Activated CD8-positive, alpha-beta memory T cell treated with anti-CD3 and anti-CD28 coated beads for 1 hour (primary cell): ENCODE measurements at regions not wholly inside any gene's neighbourhood (a gene's known extent, or its start where the extent isn't known, plus 50 kb on each side); places are given as distances from the start of the nearest gene placed in this dataset.
"Not testable (repeated sequence)": the region's sequence is repeated elsewhere in the genome, so short reads cannot be mapped to it uniquely, and the experiment has no call there.

ENCODE experiments used
- DNase-seq, 2 donors: peaks; one replicate each; pipeline ENCODE4 v3.0.0-alpha.2; 2020; ENCODE audit warnings: low read depth in 1 of 2; ENCODE audit errors: extremely low read depth in 1 of 2

DNA sequence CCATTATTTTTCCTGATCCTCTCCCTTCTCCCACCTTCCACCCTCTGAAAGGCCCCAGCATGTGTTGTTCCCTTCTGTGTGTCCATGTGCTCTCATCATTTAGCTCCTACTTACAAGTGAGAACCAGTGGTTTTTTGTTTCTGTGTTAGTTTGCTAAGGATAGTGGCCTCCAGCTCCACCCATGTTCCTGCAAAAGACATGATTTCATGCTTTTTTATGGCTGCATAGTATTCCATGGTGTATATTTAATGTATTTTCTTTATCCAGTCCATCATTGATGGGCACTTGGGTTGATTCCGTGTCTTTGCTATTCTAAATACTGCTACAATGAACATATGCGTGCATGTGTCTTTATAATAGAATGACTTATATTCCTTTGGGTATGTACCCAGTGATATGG, 89.4 kb upstream of the C1orf174 start:
- DNase-seq = no peak

DNA sequence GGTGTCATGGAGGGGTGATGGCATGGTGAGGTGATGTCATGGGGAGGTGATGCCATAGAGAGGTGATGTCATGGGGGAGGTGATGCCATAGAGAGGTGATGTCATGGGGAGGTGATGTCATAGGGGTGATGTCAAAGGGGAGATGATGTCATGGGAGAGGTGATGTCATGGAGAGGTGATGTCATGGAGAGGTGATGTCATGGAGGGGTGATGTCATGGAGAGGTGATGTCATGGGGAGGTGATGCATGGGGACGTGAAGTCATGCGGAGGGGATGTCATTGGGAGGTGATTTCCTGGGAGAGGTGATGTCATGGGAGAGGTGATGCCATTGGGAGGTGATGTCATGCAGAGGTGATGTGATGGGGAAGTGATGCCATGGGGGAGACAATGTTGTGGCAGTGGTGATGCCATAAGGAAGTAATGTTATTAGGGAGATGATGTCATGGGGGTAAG, 92.1 kb upstream of the C1orf174 start:
- DNase-seq = no peak

DNA sequence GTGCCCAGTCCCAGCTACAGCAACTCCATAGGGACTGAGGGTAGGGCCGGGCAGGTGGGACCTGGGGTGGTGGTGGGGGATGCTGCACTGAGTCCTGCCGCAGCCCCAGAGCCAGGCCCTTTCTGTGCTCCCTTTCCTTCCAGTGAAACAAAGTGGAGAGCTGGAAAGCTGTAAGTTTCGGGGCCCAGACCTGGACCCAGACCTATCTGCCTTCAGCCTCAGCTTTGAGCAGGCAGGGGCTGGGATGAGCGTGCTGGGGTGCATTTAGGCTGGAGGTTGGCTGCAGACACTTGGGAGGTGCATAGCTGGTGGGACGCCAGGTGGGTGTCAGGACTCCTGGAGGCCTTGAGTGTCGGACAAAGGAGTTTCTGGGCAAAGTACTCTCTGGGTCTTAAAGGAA, 92.7 kb upstream of the C1orf174 start:
- no peak for DNase-seq

DNA sequence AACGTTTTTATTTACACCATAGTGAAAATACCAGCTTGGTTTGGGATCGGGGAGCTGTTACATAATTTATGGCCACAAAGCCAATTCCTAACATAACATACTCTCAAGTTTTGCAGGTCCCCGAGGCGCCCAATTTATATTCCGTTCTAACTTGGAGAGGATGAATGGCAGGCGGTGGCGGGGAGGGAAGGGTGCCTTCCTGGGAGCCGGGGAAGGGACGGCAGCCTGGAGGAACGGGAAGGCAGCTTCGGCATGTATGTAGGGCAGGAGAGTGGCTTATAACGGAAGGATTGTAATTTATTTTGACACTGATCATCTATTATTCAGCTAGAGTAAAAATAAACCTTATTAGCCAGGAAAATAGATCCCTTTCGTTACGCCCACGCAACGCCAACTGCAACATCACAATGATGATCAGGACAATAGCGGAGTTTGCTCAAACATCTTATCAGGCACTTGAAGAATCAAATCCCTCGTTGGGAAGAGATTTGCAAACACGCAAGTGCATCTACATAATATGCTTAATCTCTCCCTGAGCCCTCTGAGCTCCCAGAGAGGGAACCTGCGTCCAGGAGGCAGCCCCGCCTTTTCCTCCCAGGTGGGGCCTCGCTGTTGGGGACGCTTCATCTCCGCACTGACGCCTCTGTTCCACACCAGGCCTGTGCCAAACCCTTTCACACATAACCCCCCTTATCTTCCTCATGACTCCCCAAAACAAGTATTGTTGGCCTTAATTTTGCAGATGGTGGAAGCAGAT, 93.7 kb upstream of the C1orf174 start:
- no peak for DNase-seq

DNA sequence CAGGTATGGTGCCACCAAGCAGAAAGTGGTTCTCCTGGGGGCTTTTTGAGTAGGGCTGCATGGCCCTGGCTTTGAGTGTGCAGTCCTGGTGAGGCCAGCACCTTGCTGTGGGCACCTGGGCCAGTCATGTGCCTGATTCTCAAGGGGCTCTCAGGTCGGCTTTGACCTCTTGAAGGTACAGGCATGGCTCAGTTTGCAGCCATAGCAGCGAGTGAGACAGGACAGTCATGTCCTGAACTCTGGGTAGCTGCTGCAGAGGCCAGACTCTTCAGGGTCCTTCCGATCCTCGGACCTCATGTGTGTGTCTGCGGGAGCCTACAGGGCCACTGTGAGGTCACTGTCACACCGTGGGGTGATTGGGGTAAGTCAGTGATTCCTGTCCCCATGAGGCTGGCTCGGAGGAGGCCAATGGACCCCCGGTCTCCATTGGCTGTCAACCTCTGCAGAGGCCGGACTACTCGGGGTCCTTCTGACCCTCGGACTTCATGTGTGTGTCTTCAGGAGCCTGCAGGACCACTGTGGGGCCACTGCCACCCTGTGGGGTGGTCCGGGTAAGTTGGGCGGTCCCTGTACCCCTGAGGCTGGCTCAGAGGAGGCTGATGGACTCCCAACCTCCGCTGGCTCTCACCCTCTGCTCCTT, 95.2 kb upstream of the C1orf174 start:
- DNase-seq = no peak

DNA sequence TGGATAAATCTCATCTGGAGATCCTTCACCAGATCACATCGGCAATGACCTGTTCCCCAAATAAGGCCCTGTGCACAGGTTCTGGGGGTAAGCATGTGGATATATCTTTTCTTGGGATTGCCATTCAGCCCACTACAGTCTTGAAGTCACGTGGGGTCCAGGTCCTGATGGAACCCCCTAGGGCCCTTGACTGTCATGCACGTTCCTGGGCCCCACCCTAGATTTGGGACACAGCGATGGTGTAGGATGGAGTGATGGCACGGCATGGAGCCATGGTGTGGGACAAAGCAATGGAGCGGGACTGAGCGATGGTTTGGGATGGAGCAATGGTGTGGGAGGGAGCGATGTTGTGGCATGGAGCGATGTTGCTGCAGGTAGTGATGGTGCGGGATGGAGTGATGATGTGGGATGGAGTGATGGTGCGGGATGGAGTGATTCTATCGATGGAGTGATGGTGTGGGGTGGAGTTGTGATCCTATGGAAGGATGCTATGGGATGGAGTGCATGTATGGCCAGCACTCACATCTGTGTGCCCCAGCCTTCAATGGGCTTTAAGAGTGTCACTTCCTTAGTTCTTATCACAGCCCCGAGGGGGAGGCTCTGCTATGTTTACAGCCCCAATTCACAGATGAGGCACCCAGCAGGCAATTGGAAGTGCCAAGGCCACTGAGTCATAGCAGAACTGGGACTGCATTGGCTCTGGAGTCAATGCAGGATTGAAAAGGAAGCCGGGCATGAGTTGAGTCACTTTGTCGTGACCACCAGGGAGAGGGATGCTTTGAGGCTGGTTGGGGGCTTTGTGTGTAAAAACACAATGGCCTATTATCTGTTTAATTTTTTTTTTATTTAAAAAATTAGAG, 97.0 kb upstream of the C1orf174 start:
- no peak for DNase-seq

DNA sequence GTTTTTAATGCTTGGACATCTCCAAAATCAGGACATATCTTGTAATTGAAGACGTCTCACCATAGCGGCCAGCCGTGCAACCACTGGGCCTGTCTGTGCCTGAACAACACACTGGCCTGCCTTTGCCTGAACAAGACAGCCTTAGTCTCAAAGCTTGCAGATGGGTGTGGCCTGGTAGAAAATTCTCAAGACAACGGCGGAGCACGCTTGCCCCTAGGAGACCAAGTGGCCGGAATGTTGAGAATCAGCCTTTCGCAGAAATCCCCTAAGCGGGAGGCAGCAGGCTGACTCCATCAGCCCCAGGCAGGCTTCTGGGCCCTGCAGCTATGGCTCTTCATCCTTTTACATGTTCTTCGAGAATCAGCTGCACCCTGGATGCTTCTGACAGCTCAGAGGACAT, 98.0 kb upstream of the C1orf174 start:
- DNase-seq = no peak

DNA sequence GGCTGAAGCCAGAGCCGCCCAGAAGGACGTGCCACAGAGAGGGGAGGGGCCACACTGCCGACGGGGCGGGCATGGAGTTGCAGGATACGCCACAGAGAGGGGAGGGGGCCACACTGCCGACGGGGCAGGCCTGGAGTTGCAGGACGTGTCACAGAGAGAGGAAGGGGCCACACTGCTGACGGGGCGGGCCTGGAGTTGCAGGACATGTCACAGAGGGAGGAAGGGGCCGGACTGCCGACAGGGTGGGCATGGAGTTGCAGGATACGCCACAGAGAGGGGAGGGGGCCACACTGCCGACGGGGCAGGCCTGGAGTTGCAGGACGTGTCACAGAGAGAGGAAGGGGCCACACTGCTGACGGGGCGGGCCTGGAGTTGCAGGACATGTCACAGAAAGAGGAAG, 99.4 kb upstream of the C1orf174 start:
- DNase-seq = not testable (repeated sequence)

DNA sequence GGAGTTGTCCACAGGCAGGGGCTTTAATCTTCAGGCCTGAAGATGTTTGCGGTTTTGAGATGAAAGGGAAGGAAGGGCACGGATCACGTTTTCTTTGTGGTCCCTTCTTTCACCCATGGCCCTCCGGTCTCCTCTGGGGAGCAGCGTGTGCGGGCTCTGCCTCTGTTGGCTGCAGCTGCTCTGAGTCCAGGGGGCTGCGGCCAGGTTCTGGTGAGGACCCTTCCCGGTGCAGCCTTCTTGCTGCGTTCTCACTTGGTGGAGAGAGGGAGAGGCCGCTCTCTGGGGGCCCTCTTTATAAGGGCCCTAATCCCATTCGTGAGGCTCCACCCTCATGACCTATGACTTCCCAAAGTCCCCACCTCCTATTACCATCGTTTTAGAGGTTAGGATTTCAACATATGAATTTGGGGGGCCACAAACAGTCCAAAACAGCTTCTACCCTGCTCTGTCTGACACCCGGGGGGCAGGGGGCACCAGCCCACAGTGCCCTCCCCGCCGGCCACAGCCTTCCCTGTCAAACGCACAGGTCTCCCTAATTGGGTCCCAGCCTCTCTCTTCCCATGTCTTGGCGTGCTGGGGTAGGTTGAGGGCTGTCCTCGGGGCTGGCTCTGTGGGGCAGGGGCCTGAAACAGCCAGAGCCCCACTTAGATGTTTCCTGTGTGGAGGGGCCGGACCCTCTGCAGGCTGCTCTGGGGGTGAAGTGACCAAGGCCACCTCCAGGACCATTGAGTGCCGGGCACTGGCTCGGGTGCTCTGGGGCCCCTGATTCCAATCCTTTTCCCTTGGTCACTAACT, 100.1 kb upstream of the C1orf174 start:
- no peak for DNase-seq

DNA sequence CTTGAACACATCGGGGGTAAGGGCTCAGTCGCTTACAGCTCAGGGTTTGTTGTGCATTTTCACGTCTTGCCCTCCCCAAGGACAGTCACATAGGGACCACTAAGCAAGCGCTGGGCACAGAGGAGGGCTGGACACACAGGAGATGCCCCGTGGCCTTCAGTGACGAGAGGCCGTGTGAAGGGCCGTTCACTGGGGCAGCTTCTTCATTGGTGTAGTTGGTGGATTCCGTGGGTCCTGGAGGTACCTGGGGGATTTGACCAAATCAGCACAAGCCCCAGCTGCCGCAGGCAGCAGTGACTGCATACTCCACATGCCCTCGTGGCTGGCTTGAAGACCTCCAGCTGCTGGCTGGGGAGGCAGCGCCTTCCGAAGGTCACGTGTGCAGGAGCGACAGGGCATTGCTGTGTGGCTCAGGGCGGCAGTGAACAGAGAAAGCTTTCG, 100.8 kb upstream of the C1orf174 start:
- no peak for DNase-seq

DNA sequence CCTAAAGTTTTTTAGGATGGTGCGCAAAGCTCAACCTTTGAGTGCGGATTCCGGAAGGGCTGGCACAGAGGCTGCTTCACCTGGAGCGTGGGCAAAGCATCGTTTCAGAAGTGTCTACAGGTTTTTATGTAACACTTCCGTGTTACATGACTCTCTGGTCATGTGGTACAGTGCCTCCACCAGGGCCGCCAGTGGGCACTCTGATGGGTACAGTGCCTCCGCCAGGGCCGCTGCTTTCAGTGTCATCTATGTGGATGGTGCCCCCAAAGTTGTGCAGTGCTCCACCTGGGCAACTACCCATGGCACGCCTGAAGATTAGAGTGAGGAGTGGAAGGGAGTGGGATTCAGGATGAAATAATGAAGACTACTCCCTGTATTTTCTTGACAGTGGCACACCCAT, 101.4 kb upstream of the C1orf174 start:
- no peak for DNase-seq

DNA sequence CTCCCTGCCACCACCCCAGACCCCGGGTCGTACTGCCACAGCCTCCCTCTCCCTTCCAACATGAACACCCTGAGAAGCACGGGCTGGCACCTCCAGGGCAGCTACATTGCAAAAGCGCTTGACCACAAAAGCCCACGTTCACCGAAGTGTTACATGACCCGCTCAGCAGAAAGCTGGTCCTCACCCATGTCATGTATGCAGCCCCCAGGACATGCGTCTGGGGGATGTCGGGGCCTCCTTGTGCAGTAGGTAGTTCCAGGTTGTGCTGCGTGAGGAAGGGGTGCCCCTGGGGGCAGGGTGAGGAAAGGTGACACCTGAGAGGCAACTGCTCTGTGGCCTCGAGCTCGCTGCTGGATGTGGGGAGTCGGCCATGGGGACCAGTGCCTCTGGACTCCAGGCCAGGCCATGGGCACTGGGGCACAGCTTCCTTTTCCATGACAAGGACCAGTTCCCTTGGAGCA, 102.0 kb upstream of the C1orf174 start:
- DNase-seq = no peak

DNA sequence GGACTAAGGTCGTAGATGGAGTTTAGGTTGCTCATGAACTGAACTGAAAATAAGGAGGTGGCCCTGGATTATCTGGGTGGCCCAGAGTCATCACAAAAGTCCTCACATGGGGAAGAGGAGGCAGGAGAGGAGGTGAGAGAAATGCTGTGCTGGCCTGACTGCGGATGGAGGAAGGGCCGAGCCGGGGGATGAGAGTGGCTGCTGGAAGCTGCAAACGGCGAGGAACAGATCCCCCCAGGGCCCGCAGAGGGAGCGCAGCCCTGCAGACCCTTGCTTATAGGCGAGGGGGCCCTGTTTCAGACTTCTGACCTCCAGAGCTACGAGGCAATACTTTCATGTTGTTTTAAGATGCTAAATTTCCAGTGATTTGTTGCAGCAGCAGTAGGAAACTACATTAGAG, 102.7 kb upstream of the C1orf174 start:
- DNase-seq = no peak

DNA sequence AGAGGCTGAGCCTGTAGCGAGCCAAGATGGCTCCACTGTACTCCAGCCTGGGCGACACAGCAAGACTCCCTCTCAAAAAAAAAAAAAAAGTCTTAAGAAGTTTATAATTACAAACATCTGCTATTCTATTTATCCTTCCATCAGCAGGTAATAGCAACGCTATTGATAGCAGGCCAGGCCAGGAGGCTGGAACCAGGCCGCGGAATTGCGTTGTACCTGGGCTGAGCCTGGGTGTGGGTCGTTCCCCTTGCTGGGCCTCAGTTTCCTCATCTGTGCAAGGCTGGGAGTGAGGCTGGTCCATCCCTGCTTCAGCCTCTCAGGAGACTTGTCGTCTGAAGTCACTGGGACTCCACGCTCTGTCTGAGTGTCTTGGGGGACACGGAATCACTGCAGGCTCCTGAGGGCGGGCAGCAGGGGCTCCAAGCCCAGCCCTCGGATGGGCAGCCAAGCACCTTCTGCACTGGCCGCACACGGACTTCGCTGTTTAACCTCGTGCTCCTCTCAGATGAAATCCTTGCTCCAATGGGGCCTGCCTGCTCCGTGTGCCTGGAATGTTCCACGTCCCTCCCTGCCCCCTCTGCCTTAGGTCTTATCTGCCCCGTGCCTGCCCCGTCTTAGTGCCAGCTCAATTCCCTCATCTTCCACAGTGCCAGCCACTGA, 103.9 kb upstream of the C1orf174 start:
- no peak for DNase-seq

DNA sequence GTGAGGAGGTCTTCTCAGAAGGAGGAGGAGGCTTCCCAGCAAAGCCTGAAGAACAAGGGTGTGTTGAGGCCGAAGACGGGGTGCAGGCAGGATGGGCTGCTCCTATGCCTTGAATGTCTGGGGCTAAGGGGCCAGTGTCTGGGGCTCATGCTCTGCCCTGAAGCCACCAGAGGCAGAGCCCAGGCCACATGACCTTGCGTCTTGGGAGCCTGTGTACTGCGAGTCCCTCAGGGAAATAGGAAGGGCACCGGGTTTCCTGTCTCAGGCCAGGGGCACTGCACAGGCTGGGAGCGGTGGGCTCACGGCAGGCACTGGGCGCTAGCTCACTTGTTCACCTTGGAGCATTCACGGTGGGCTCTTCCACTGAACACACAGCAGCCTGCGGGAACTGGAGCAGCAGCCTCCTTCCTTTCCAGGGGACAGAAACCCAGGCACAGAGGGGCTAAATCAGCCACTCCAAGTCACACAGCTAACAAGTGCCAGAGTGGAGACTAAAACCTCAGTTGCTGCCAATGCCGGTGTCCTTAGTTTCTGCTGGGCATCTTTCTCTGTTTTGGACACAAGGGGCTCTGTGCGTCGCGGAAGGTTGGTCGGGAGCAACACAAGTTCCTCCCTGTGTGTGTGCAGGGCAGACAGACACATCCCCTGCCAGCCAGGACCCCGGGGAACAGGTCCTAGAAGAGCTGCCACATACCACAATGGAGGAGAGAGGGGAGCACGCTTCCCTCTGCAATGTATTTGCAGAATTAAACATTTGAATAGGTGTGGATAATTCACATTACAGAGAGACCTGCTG, 104.8 kb upstream of the C1orf174 start:
- no peak for DNase-seq

DNA sequence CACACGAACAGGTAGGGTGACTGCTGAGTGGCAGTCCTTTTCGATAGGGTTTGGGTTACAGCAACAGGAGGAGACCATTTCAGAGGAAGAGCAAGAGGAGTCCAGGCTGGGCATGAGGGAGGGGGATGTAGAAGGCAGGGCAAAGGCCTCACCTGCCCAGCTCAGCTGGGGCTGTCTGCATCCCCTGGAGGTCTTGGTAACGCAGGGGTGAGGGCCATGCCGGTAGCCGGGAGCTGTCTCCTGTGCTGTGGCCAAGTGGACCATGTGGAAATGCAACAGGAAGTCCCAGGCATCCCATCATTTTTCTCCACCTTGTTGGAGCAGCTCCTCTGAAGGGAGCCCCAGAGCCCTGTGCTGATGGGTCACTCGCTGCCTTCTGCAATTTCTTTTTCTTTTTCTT, 105.4 kb upstream of the C1orf174 start:
- no peak for DNase-seq

DNA sequence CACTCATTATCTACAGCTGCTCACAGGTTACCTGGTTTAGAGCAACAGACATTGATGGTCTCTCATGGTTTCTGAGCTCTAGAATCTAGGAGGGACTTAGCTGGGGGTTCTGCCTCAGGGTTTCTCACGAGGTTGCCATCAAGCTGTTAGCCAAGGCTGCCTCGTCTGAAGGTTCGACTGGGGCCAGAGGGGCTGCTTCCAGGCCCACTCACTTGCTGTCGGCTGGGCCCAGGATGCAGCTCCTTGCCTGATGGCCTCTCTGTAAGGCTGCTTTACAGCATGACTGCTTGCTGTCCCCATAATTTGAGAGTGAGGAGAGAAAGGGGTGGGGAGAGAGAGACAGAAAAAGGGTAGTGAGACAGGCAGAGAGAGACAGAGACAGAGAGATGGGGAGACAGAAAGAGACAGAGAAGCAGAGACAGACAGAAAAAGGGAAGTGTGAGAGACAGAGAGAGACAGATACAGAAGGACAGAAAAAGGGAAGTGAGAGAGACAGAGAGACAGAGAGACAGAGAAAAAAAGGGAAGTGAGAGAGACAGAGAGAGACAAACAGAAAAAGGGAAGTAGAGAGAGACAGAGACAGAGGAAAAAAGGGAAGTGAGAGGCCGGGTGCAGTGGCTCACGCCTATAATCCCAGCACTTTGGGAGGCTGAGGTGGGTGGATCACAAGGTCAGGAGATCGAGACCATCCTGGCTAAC, 106.8 kb upstream of the C1orf174 start:
- DNase-seq = no peak

DNA sequence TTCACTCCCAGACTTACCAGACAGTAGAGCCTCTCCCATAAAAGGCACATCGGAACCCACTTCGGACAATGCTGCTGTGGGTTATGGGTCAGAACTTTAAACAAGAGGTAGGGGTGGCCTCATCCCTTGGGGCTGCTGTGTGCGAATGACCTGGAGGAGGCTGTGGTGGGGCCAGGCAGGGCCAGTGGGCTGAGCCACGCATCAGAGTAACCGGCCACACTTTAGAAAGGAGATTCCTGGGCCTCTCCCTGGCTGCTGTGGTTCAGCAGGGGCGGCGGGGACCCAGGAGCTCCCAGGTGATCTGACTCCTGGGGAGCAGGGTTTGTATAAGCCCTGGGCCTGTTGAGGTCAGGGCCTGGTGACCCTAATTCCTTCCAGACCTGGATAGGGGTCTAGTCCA, 110.2 kb upstream of the C1orf174 start:
- DNase-seq = no peak
